IPS-NIHi11 (cell line): ENCODE measurements at regions not wholly inside any gene's neighbourhood (a gene's known extent, or its start where the extent isn't known, plus 50 kb on each side); places are given as distances from the start of the nearest gene placed in this dataset.

Experiments
- DNase-seq: peaks from one replicate; pipeline ENCODE4 v3.0.0; 2012; ENCODE audit warnings: mixed read lengths, low spot score

DNA sequence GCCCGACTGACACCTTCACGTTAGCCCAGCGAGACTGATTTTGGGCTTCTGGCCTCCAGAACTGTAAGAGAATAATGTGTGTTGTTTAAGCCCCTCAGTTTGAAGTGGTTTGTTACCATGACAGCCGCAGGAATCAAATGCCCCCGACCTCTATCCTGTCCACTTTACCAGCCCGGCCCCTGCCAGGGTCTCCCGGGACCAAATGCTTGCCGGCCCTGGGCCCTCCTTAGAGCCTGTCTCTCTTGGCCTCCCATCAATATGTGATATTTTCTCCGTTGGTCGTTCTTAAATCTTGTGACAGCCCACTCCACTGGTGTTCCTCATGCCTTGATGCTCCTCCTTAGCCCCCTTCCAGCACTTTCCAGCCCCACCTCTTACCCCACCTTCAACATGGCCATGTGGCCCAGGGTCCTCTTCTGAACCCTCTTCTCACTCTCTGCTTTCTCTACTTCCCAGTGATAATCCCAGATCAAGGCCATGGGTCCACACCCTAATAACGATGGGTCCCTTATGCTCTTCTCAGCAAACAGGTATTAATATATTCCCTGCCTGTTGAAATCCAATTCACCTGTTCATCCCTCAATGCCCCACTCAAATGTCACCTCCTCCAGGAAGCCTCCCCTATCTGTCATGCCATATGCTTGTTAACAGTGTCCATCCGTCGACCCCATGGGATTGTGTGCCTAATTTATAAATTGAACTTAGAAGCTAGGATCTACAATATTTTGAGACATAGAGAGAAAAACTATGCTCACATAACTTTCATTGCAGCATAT is 192.8 kb downstream of the ZFP36L2 start:
- no peak for DNase-seq

DNA sequence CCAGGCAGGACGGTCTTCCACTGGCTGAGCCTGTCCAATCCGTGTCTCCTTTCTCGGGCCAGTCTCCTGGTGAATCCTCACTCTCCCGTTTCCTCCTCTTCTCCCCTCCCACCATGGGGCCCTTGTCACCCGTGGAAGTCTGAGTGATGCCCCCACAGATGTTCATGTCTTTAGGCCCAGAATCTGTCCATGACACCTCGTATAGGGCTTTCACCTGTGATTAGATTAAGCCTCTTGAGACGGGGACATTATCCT is 193.5 kb downstream of the ZFP36L2 start:
- DNase-seq: no peak

DNA sequence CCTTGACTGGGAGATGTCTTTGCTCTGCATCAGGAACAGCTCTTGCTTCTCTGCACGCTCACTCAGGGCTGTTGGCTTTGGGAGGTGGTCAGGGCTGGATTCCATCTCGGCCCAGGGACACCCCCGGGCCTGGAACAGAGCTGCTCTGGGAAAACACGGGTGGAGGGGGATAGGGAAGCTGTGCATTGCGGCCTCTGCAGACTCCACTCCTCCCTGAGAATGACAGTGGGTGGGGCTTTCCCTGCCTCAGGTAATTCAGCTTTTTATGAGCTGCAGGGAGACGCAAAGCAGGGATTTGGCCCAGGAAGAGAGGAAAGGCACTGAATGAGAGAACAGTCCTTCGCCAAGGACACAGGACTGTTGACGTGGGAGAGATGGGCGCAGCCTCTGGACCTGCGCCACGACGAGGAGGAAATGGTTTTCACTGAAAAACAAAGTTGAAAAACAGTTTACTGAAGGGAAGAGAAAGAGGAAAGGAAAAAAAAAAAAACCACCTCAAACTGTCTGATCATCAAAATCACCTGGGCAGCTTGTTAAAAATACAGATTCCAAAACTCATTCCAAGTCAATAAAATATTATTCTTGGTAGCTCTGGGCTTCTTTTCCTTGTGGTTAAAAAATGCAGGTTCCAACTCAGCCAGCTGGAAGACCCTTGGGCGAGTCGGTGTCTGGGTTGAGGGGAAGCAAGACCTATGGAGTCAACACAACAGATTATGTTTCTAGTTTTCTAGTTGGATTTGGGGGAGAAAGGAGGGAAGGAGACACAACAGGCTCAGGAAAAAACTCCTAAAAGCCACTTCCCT is 194.0 kb downstream of the ZFP36L2 start:
- DNase-seq: no peak

DNA sequence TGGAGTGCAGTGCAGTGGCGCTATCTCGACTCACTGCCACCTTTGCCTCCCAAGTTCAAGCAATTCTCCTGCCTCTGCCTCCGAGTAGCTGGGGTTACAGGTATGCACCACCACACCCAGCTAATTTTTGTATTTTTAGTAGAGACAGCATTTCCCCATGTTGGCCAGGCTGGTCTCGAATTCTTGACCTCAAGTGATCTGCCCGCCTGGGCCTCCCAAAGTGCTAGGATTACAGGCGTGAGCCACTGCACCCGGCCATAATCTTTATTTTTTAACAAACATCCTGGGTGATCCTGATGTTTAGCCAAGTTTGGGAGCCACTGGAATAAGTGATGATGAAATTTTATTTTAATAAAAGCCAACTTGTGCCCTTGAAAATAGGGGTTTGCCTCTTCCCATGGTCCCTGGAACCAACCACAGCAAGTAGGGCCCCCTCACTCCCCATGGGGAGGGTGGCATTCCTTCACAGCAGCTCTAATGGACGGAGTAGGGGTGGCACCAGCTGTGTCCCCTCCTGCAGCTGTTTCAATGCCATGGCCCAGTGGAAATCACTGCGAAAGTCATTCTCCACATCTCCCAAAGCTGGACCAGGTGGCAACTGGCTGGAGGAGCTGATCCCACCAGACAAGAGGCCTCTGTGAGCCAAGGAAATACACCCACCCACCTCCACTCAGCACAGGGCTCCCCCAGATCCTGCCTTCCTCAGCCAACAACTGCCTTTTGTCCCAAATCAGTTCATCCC is 194.8 kb downstream of the ZFP36L2 start:
- DNase-seq: no peak

DNA sequence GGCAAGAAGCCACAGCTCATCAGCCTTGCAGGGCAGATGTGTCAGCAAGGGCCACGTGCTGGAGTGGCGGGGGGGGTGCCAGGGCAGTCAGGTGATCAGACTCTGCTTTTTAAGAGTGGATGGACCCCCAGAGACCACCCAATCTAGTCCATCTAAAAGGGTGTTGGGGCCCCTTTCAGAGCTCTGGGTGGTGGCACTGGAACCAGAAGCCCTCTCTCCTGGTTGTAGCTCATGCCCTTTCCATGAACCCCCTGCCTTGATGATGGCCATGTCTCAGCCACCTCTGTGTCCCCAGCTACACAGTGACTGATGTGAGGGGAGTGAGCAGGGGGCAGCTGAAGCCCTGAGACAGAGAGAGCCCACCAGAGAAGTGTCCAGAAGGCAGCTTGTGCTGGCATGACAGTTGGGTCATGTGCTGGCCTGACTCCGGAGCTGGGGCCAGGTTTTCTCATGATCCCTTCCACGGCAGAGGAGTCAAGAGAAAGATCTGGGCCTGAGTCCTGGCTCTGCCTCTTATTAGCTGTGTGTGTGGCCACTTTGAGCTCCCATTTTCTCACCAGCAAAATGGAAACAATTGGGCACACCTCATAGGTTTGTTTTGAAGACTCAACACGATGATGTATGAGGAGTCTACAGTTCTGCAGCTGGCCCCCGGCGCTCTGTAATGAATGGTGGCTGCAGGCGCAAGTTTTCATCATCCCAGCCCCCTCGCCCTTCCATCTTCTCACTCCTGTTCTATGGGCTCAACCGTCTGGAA is 195.7 kb downstream of the ZFP36L2 start:
- no peak for DNase-seq

GRCh38 chr2:43029186-43029585 is 197.2 kb downstream of the ZFP36L2 start:
- DNase-seq: no peak

- DNase-seq: no peak
Measured at GRCh38 chr2:43028188-43028587, 198.2 kb downstream of the ZFP36L2 start.

DNA sequence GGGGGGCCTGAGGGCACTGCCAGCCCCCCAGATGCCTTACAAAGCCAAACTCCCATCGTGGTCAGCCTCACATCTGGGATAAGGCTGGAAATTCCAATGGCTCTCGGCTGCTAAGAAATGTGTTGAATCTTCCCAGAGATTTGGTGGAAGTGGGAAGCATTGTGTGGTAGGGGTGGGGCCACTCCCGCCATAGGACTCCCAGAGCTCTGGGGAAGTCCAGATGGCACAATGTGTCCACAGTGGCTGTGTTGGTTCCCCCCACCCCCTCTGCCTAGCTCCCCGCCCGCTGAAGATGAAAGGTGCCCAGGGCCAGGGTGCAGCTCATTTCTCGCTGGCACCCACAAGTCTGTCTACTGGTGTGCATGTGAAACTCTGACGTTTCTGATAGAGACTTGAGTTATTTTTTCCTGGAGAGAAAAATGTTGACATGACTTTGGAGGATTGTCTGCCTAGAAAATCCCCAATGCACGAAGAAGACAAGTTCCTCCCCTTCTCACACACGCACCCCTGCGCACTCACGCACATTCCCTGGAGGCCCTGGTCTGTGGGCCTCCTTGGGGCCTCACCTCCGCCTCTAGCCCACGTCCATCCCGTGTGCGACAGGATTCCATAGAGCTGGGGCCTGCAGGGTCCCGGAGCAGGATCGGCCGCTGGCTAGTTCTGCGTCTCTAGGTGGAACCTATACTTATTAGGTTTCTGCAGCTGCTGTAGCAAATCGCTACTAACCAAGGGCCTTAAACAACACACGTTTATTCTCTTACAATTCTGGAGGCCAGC is 199.1 kb downstream of the ZFP36L2 start:
- no peak for DNase-seq

DNA sequence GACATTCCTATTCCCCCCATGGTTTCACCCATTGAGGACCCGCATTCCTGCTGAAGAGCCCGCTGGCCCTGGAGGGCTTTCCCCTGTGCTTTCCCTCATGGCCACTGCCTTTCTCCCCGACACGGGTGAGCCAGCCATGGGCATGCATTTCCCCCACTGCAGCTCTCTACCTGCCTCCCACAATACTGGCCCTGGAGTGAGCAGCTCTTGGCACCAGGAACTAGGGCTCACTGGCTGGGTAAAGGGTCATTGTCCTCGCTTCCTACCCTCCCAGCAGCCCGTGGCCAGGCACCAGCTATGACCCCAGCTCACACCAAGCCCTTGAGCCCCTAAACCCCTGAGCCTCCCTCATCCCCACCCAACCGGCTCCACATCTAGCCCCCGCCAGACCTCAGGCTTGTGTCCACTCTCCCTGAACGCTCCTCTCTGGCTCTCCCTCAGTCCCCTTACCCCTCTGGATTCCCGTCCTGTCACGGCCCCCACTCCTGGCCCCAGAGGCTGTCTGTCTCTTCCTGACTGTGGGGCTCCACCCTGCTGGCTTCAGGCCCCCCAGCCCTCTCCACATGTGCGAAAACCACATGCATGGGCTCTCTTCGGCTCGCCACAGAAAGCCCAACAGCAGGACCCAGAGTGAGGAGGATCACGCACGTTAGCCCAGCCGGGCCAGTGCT is 199.8 kb downstream of the ZFP36L2 start:
- DNase-seq: no peak

GRCh38 chr2:43025709-43026295 is 200.6 kb downstream of the ZFP36L2 start:
- DNase-seq: no peak

DNA sequence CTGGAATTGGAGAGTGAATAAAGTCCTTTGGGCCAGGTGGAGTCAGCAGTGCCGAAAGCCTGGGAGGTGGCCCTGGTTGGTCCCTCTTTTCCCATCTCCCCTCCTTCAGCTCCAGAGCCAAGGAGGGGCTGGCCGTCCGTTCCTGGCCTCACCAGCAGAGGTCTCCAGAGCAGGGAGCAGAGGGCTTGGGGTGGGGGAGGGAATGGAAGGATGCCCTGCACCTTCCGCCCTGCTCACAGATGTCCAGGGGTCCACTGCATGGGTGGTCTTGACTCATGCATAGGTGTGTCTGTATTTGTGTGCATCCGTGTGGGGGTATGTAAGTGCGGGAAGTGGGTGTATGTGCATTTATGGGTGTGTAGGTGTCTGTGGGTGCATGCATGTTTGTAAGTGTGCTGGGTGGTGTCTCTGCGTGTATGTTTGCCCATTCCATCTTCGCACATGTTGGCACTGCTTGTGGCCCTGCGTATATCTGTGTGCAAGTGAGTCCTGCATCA is 201.8 kb downstream of the ZFP36L2 start:
- peak; percentile 89 for DNase-seq

GRCh38 chr2:43023791-43024514 is 202.5 kb downstream of the ZFP36L2 start:
- DNase-seq: no peak

DNA sequence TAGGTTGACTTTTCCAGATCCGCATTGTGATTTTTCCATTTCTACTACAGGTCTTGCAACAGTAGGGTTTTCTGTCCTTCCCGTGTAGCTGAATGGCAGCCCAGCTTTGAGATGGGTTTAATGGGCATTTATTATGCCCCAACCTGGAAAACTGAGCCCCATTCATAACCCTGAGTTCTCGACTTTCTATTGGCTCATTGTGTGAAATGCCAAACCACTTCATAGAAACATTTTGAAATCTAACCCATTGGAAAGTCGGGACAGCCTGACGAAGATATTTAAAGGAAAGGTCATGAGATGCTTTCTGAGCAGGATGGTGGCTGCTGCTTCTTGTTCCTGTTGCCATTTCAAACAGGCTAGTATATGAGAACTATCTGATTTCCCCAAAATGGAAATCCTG is 203.5 kb downstream of the ZFP36L2 start:
- DNase-seq: no peak

GRCh38 chr2:43021791-43022509 is 204.5 kb downstream of the ZFP36L2 start:
- peak; percentile 65 for DNase-seq

GRCh38 chr2:43020990-43021669 is 205.3 kb downstream of the ZFP36L2 start:
- DNase-seq: no peak

- DNase-seq: no peak
Measured at GRCh38 chr2:43020296-43020695, 206.1 kb downstream of the ZFP36L2 start.

- no peak for DNase-seq
Measured at GRCh38 chr2:43019536-43020183, 206.7 kb downstream of the ZFP36L2 start.

GRCh38 chr2:43019025-43019367 is 207.4 kb downstream of the ZFP36L2 start:
- no peak for DNase-seq
